HEK293 (cell line): ENCODE measurements at regions not wholly inside any gene's neighbourhood (a gene's known extent, or its start where the extent isn't known, plus 50 kb on each side); places are given as distances from the start of the nearest gene placed in this dataset.

Experiments used
- CTCF ChIA-PET: fragments of 350-600 bp; formaldehyde crosslinking; extraction: SDS; loops from one replicate; lab custom pipeline; 2021; ENCODE audit warnings: antibody characterized with exemption; lab: Yijun Ruan, JAX
- POLR2A ChIA-PET: fragments of 300-600 bp; formaldehyde crosslinking; extraction: SDS; loops from one replicate; lab custom pipeline; 2020; ENCODE audit warnings: antibody characterized with exemption, inconsistent platforms; lab: Yijun Ruan, JAX
- H3K27ac ChIP-seq: fragments of 200-500 bp; sonication (Bioruptor generic); 2 replicates; pipeline ENCODE4 v1.5.1; 2014; ENCODE audit warnings: low read depth, low read length, control low read depth, inconsistent platforms; ENCODE audit errors: extremely low read depth
- H3K36me3 ChIP-seq, 2 experiments: fragments of 200-500 bp in 1 of 2; sonication (Bioruptor generic) in 1 of 2; 1 replicate in 1 of 2; 2 replicates in 1 of 2; pipeline ENCODE4 v1.5.1; 2014 to 2017; ENCODE audit warnings: inconsistent platforms in 2 of 2, low read length in 2 of 2; ENCODE audit not compliant: control insufficient read depth in 2 of 2, insufficient read depth in 1 of 2
- H3K4me1 ChIP-seq: fragments of 200-500 bp; sonication (Bioruptor generic); 2 replicates; pipeline ENCODE4 v1.5.1; 2014; ENCODE audit warnings: mild to moderate bottlenecking, low read length, inconsistent platforms; ENCODE audit not compliant: control insufficient read depth, insufficient read depth
- H3K4me3 ChIP-seq: 2 replicates; pipeline ENCODE4 v1.5.1; 2011; ENCODE audit warnings: low read depth, mild to moderate bottlenecking, control low read depth, low read length, moderate library complexity
- H3K9me3 ChIP-seq: fragments of 200-500 bp; sonication (Bioruptor generic); 2 replicates; pipeline ENCODE4 v1.5.1; 2014; ENCODE audit warnings: low read depth, low read length, inconsistent platforms; ENCODE audit not compliant: control insufficient read depth, insufficient read depth
- KLF16 ChIP-seq: fragments of 450-650 bp; formaldehyde crosslinking; IDR thresholded peaks from 2 replicates; pipeline ENCODE4 v1.5.1; 2017; ENCODE audit warnings: missing biosample characterization, missing genetic modification characterization
- KLF7 ChIP-seq: fragments of 450-650 bp; formaldehyde crosslinking; IDR thresholded peaks from 2 replicates; pipeline ENCODE4 v1.5.1; 2016; ENCODE audit warnings: missing biosample characterization, missing genetic modification characterization, borderline replicate concordance
- MEIS1 ChIP-seq: sonication (generic); formaldehyde crosslinking; IDR thresholded peaks from 2 replicates; pipeline ENCODE4 v1.8.1; 2022; ENCODE audit warnings: missing genetic modification reagents, mild to moderate bottlenecking, borderline replicate concordance
- ZBTB17 ChIP-seq: fragments of 450-650 bp; formaldehyde crosslinking; IDR thresholded peaks from 2 replicates; pipeline ENCODE4 v1.5.1; 2016; ENCODE audit warnings: missing biosample characterization, missing genetic modification characterization
- ZFP41 ChIP-seq: fragments of 450-650 bp; formaldehyde crosslinking; IDR thresholded peaks from 2 replicates; pipeline ENCODE4 v1.5.1; 2016; ENCODE audit warnings: missing biosample characterization, missing genetic modification characterization, borderline replicate concordance
- ZNF184 ChIP-seq: fragments of 450-650 bp; IDR thresholded peaks from 2 replicates; pipeline ENCODE4 v1.5.1; 2018; ENCODE audit warnings: missing biosample characterization, mild to moderate bottlenecking, missing genetic modification characterization
- ZNF211 ChIP-seq: fragments of 450-650 bp; formaldehyde crosslinking; IDR thresholded peaks from 2 replicates; pipeline ENCODE4 v1.5.1; 2016; ENCODE audit warnings: low read depth, missing biosample characterization, missing genetic modification characterization
- ZNF266 ChIP-seq: fragments of 450-650 bp; formaldehyde crosslinking; IDR thresholded peaks from 2 replicates; pipeline ENCODE4 v1.5.1; 2016; ENCODE audit warnings: missing biosample characterization, missing genetic modification characterization, low read depth
- ZNF433 ChIP-seq: fragments of 450-650 bp; formaldehyde crosslinking; IDR thresholded peaks from 2 replicates; pipeline ENCODE4 v1.5.1; 2016; ENCODE audit warnings: missing biosample characterization, missing genetic modification characterization, low read depth
- ZNF561 ChIP-seq: fragments of 450-650 bp; IDR thresholded peaks from 2 replicates; pipeline ENCODE4 v1.5.1; 2018; ENCODE audit warnings: missing biosample characterization, missing genetic modification characterization, borderline replicate concordance
- ZNF677 ChIP-seq: fragments of 450-650 bp; IDR thresholded peaks from 2 replicates; pipeline ENCODE4 v1.5.0; 2018; ENCODE audit warnings: missing biosample characterization, mild to moderate bottlenecking, missing genetic modification characterization, moderate library complexity
- ZNF76 ChIP-seq: fragments of 450-650 bp; formaldehyde crosslinking; IDR thresholded peaks from 2 replicates; pipeline ENCODE4; 2016; ENCODE audit warnings: low read depth, missing biosample characterization, missing genetic modification characterization, borderline replicate concordance
- ZNF837 ChIP-seq: fragments of 450-650 bp; formaldehyde crosslinking; IDR thresholded peaks from 2 replicates; pipeline ENCODE4 v1.5.1; 2016; ENCODE audit warnings: missing biosample characterization, missing genetic modification characterization
- ZSCAN30 ChIP-seq: fragments of 450-650 bp; IDR thresholded peaks from 2 replicates; pipeline ENCODE4 v1.5.1; 2018; ENCODE audit warnings: missing biosample characterization, mild to moderate bottlenecking, missing genetic modification characterization, moderate library complexity
- ZXDB ChIP-seq: fragments of 450-650 bp; formaldehyde crosslinking; IDR thresholded peaks from 2 replicates; pipeline ENCODE4 v1.5.1; 2016; ENCODE audit warnings: missing biosample characterization, missing genetic modification characterization
- TF ChIP-seq, protein P1 (sequence below): fragments of 450-650 bp; formaldehyde crosslinking; IDR thresholded peaks from 2 replicates; pipeline ENCODE4 v1.5.0; 2017; ENCODE audit warnings: missing biosample characterization, missing genetic modification characterization, borderline replicate concordance
- TF ChIP-seq, protein P2 (sequence below): fragments of 450-650 bp; IDR thresholded peaks from 2 replicates; pipeline ENCODE4 v1.5.1; 2018; ENCODE audit warnings: missing biosample characterization, missing genetic modification characterization
- TF ChIP-seq, protein P3 (sequence below): fragments of 450-650 bp; formaldehyde crosslinking; IDR thresholded peaks from 2 replicates; pipeline ENCODE4 v1.5.1; 2017; ENCODE audit warnings: missing biosample characterization, missing genetic modification characterization
- TF ChIP-seq, protein P4 (sequence below): fragments of 450-650 bp; formaldehyde crosslinking; IDR thresholded peaks from 2 replicates; pipeline ENCODE4 v1.5.1; 2016; ENCODE audit warnings: missing biosample characterization, missing genetic modification characterization
- TF ChIP-seq, protein P5 (sequence below): fragments of 450-650 bp; formaldehyde crosslinking; optimal IDR thresholded peaks from 2 replicates; pipeline ENCODE3; 2016; ENCODE audit warnings: missing biosample characterization, mild to moderate bottlenecking, missing genetic modification characterization
- TF ChIP-seq, protein P6 (sequence below): fragments of 450-650 bp; formaldehyde crosslinking; IDR thresholded peaks from 2 replicates; pipeline ENCODE4; 2016; ENCODE audit warnings: missing biosample characterization, missing genetic modification characterization

DNA sequence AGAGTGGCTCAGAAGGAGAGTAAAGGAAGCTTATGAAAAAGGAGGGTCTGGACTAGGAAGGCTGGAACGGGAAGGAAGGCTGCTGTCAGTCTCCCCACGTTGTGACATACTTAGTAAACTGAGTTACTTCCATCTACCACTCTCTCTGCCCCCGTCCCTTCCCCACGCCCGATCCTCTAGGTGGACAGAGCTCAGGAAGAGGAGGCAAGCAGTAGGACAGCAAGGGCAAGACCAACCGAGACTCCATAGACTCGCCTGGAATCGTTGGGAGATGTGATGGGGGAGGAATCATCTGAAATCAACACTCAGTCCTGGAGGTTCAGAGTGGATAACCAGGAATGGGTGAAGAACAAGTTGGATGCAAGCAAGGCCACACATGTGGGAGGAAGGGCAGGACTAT lies 240.7 kb downstream of the BUD13 start:
- no peaks in the 10 kb centered on the region for H3K36me3 ChIP-seq
- POLR2A ChIA-PET, result no interaction called here
- no peak overlapping the region for H3K4me3 ChIP-seq
- no peak overlapping the region for H3K27ac ChIP-seq
- no peaks in the 10 kb centered on the region for H3K9me3 ChIP-seq
- H3K4me1 ChIP-seq, result no peaks in the 10 kb centered on the region
- TF ChIP-seq ZNF837, result no peak
- TF ChIP-seq, protein P1, sequence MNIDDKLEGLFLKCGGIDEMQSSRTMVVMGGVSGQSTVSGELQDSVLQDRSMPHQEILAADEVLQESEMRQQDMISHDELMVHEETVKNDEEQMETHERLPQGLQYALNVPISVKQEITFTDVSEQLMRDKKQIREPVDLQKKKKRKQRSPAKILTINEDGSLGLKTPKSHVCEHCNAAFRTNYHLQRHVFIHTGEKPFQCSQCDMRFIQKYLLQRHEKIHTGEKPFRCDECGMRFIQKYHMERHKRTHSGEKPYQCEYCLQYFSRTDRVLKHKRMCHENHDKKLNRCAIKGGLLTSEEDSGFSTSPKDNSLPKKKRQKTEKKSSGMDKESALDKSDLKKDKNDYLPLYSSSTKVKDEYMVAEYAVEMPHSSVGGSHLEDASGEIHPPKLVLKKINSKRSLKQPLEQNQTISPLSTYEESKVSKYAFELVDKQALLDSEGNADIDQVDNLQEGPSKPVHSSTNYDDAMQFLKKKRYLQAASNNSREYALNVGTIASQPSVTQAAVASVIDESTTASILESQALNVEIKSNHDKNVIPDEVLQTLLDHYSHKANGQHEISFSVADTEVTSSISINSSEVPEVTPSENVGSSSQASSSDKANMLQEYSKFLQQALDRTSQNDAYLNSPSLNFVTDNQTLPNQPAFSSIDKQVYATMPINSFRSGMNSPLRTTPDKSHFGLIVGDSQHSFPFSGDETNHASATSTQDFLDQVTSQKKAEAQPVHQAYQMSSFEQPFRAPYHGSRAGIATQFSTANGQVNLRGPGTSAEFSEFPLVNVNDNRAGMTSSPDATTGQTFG (tag by site-specific recombination), result no peak
- TF ChIP-seq ZNF433 (tag by site-specific recombination), result no peak
- TF ChIP-seq ZFP41 (tag by site-specific recombination), result no peak
- no peak for TF ChIP-seq ZNF561 (tag by site-specific recombination)
- no peak for TF ChIP-seq KLF7
- CTCF ChIA-PET, result interaction anchor here (0.5 to 1.3 kb wide), 4 partner anchors 30 to 908 kb away, joined by 3 to 4 read pairs (median 4); no protein-coding TSS in a partner anchor

DNA sequence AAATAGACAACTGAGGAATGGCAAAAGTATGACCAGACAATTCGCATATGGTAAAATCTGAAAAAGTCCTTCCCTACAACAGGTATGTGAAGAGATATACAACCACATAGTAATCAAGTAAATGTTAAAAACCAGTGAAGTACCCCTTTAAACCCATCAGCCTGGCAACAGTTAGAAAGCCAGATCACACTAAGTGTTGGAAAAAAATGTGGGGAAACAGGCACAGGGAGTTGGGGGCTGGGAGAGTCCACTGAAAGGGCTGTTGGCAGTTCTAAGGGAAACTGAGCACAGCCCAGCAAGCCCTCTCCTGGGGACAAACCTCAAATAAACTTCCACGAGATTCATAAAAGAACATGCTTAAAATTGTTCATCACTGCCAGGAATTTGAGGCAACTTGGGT lies 242.1 kb downstream of the BUD13 start:
- H3K27ac ChIP-seq, result no peak overlapping the region
- H3K36me3 ChIP-seq, result no peaks in the 10 kb centered on the region
- no peak overlapping the region for H3K4me3 ChIP-seq
- ChIA-PET POLR2A (no interaction called here), CTCF (no interaction called here)
- H3K9me3 ChIP-seq, result no peaks in the 10 kb centered on the region
- no peaks in the 10 kb centered on the region for H3K4me1 ChIP-seq
- peak; percentile 97 for TF ChIP-seq ZNF184
- TF ChIP-seq, protein P2, sequence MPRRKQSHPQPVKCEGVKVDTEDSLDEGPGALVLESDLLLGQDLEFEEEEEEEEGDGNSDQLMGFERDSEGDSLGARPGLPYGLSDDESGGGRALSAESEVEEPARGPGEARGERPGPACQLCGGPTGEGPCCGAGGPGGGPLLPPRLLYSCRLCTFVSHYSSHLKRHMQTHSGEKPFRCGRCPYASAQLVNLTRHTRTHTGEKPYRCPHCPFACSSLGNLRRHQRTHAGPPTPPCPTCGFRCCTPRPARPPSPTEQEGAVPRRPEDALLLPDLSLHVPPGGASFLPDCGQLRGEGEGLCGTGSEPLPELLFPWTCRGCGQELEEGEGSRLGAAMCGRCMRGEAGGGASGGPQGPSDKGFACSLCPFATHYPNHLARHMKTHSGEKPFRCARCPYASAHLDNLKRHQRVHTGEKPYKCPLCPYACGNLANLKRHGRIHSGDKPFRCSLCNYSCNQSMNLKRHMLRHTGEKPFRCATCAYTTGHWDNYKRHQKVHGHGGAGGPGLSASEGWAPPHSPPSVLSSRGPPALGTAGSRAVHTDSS (tag by site-specific recombination), result no peak

DNA sequence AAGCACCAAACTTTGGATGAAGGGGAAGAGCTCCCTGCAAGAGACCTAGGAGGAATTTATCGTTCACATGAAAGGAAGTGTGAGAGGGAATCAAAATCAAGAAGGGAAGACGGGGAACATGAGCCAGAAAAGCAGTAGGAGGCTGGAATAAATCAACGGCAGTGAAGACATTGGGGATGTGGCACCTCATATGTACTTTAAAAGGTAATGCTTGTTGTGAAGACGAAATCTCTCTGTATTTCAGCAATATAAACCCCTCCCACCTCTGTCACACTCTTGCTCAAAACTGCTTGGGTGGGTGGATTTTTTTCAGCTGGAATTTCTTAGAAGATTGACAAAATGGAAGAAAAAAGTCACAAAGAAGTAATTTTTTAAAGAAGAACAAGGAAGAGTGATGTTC lies 243.5 kb downstream of the BUD13 start:
- no peaks in the 10 kb centered on the region for H3K36me3 ChIP-seq
- no peak for TF ChIP-seq ZSCAN30
- no peak for TF ChIP-seq MEIS1 (CRISPR knock-in tag)
- TF ChIP-seq ZNF211 (tag by site-specific recombination), result no peak
- TF ChIP-seq ZNF266, result no peak
- TF ChIP-seq ZBTB17 (tag by site-specific recombination), result no peak
- TF ChIP-seq, protein P3, sequence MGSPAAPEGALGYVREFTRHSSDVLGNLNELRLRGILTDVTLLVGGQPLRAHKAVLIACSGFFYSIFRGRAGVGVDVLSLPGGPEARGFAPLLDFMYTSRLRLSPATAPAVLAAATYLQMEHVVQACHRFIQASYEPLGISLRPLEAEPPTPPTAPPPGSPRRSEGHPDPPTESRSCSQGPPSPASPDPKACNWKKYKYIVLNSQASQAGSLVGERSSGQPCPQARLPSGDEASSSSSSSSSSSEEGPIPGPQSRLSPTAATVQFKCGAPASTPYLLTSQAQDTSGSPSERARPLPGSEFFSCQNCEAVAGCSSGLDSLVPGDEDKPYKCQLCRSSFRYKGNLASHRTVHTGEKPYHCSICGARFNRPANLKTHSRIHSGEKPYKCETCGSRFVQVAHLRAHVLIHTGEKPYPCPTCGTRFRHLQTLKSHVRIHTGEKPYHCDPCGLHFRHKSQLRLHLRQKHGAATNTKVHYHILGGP (tag by site-specific recombination), result no peak
- no peak for TF ChIP-seq ZNF677 (tag by site-specific recombination)
- no peak for TF ChIP-seq ZXDB (tag by site-specific recombination)
- TF ChIP-seq, protein P4, sequence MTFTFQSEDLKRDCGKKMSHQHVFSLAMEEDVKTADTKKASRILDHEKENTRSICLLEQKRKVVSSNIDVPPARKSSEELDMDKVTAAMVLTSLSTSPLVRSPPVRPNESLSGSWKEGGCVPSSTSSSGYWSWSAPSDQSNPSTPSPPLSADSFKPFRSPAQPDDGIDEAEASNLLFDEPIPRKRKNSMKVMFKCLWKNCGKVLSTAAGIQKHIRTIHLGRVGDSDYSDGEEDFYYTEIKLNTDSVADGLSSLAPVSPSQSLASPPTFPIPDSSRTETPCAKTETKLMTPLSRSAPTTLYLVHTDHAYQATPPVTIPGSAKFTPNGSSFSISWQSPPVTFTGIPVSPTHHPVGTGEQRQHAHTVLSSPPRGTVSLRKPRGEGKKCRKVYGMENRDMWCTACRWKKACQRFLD (tag by site-specific recombination), result no peak
- TF ChIP-seq, protein P5, sequence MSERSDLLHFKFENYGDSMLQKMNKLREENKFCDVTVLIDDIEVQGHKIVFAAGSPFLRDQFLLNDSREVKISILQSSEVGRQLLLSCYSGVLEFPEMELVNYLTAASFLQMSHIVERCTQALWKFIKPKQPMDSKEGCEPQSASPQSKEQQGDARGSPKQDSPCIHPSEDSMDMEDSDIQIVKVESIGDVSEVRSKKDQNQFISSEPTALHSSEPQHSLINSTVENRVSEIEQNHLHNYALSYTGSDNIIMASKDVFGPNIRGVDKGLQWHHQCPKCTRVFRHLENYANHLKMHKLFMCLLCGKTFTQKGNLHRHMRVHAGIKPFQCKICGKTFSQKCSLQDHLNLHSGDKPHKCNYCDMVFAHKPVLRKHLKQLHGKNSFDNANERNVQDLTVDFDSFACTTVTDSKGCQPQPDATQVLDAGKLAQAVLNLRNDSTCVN, result no peak
- TF ChIP-seq KLF16 (tag by site-specific recombination), result no peak
- TF ChIP-seq, protein P6, sequence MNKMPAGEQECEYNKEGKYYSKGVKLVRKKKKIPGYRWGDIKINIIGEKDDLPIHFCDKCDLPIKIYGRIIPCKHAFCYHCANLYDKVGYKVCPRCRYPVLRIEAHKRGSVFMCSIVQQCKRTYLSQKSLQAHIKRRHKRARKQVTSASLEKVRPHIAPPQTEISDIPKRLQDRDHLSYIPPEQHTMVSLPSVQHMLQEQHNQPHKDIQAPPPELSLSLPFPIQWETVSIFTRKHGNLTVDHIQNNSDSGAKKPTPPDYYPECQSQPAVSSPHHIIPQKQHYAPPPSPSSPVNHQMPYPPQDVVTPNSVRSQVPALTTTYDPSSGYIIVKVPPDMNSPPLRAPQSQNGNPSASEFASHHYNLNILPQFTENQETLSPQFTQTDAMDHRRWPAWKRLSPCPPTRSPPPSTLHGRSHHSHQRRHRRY (tag by site-specific recombination), result no peak
- no peak for TF ChIP-seq ZNF76 (tag by site-specific recombination)

More for the DNA sequence above, 243.5 kb downstream of the BUD13 start:
- ChIA-PET POLR2A (no interaction called here), CTCF (interaction anchor here (0.9 kb wide), 1 partner anchor 30 kb away, joined by 4 read pairs; no protein-coding TSS in a partner anchor)
- H3K9me3 ChIP-seq, result no peaks in the 10 kb centered on the region
- H3K4me3 ChIP-seq, result no peak overlapping the region
- H3K27ac ChIP-seq, result no peak overlapping the region
- H3K4me1 ChIP-seq, result no peaks in the 10 kb centered on the region
